Mesenchymal stem cell (in vitro differentiated cells and primary cell): ENCODE measurements at regions not wholly inside any gene's neighbourhood (a gene's known extent, or its start where the extent isn't known, plus 50 kb on each side); places are given as distances from the start of the nearest gene placed in this dataset.

Experiments
- DNase-seq: peaks from one replicate; pipeline ENCODE4 v3.0.0-alpha.2; 2013
- H2AFZ ChIP-seq: one replicate; pipeline ENCODE4 v1.6.1; 2013; ENCODE audit warnings: low read depth, mild to moderate bottlenecking, control low read depth, inconsistent platforms, low read length, moderate library complexity
- H2AK5ac ChIP-seq: 2 replicates; pipeline ENCODE4 v1.6.1; 2013; ENCODE audit warnings: low read length, moderate library complexity, mild to moderate bottlenecking, inconsistent platforms; ENCODE audit not compliant: severe bottlenecking
- H2BK120ac ChIP-seq: one replicate; pipeline ENCODE4 v1.6.1; 2013; ENCODE audit warnings: low read depth, mild to moderate bottlenecking, inconsistent platforms, low read length, moderate library complexity
- H2BK12ac ChIP-seq, 2 experiments: one replicate each; pipeline ENCODE4 v1.6.1; 2013; ENCODE audit warnings: inconsistent platforms in 2 of 2, low read length in 2 of 2, mild to moderate bottlenecking in 2 of 2, moderate library complexity in 2 of 2, control low read depth in 1 of 2
- H2BK15ac ChIP-seq: one replicate; pipeline ENCODE4 v1.6.1; 2013; ENCODE audit warnings: mild to moderate bottlenecking, low read depth, inconsistent platforms; ENCODE audit not compliant: poor library complexity, severe bottlenecking
- H2BK5ac ChIP-seq: 2 replicates; pipeline ENCODE4 v1.6.1; 2013; ENCODE audit warnings: low read depth, mild to moderate bottlenecking, low read length, control low read depth, inconsistent platforms; ENCODE audit not compliant: poor library complexity, severe bottlenecking
- H3K14ac ChIP-seq, 2 experiments: one replicate each; pipeline ENCODE4 v1.6.1; 2013; ENCODE audit warnings: inconsistent platforms in 2 of 2, low read length in 2 of 2, control low read depth in 1 of 2, mild to moderate bottlenecking in 1 of 2, moderate library complexity in 1 of 2
- H3K18ac ChIP-seq, 2 experiments: one replicate each; pipeline ENCODE4 v1.6.1; 2013; ENCODE audit warnings: inconsistent platforms in 2 of 2, low read length in 2 of 2, control low read depth in 1 of 2, low read depth in 1 of 2, mild to moderate bottlenecking in 1 of 2
- H3K23ac ChIP-seq, 2 experiments: one replicate each; pipeline ENCODE4 v1.6.1; 2013; ENCODE audit warnings: inconsistent platforms in 2 of 2, low read length in 2 of 2, mild to moderate bottlenecking in 2 of 2, moderate library complexity in 2 of 2, control low read depth in 1 of 2
- H3K27ac ChIP-seq: 2 replicates; pipeline ENCODE4 v1.5.1; 2013; ENCODE audit warnings: mild to moderate bottlenecking, moderate library complexity, low read length, control low read depth, inconsistent platforms; ENCODE audit not compliant: poor library complexity, severe bottlenecking
- H3K27me3 ChIP-seq, 2 experiments: 2 replicates each; pipeline versions ENCODE4 v1.6.1 to v1.7.0; 2013; ENCODE audit warnings: low read length in 2 of 2, mild to moderate bottlenecking in 2 of 2, moderate library complexity in 2 of 2, control low read depth in 1 of 2, inconsistent platforms in 1 of 2; ENCODE audit not compliant: control insufficient read depth in 1 of 2, insufficient read depth in 1 of 2
- H3K36me3 ChIP-seq, 2 experiments: 2 replicates each; pipeline versions ENCODE4 v1.6.1 to v1.7.0; 2013; ENCODE audit warnings: low read length in 2 of 2, control low read depth in 1 of 2, inconsistent platforms in 1 of 2, low read depth in 1 of 2, mild to moderate bottlenecking in 1 of 2; ENCODE audit not compliant: insufficient read depth in 2 of 2, control insufficient read depth in 1 of 2
- H3K4ac ChIP-seq, 2 experiments: one replicate each; pipeline ENCODE4 v1.6.1; 2013; ENCODE audit warnings: inconsistent platforms in 2 of 2, low read length in 2 of 2, mild to moderate bottlenecking in 2 of 2, moderate library complexity in 2 of 2, control low read depth in 1 of 2, low read depth in 1 of 2
- H3K4me1 ChIP-seq: 2 replicates; pipeline ENCODE4 v1.6.1; 2013; ENCODE audit warnings: low read depth, low read length, control low read depth; ENCODE audit not compliant: control insufficient read depth, insufficient read depth
- H3K4me2 ChIP-seq: 2 replicates; pipeline ENCODE4 v1.6.1; 2013; ENCODE audit warnings: low read length, mild to moderate bottlenecking, inconsistent platforms; ENCODE audit not compliant: poor library complexity, severe bottlenecking
- H3K4me3 ChIP-seq, 2 experiments: 2 replicates each; pipeline versions ENCODE4 v1.5.1 to v1.7.0; 2013; ENCODE audit warnings: low read length in 2 of 2, mild to moderate bottlenecking in 2 of 2, control low read depth in 1 of 2, low read depth in 1 of 2; ENCODE audit not compliant: insufficient read depth in 1 of 2
- H3K79me1 ChIP-seq: replicated peaks from 2 replicates; pipeline ENCODE4 v1.6.1; 2013; ENCODE audit warnings: mild to moderate bottlenecking, control low read depth, low read length, inconsistent platforms; ENCODE audit not compliant: poor library complexity, severe bottlenecking
- H3K9ac ChIP-seq: 2 replicates; pipeline ENCODE4 v1.7.0; 2013; ENCODE audit warnings: mild to moderate bottlenecking, low read length, moderate library complexity
- H3K9me3 ChIP-seq: 2 replicates; pipeline ENCODE4 v1.7.0; 2013; ENCODE audit warnings: mild to moderate bottlenecking, low read length; ENCODE audit not compliant: control insufficient read depth
- H4K8ac ChIP-seq: one replicate; pipeline ENCODE4 v1.6.1; 2013; ENCODE audit warnings: inconsistent platforms, mild to moderate bottlenecking, low read length, moderate library complexity
- H4K91ac ChIP-seq: one replicate; pipeline ENCODE4 v1.6.1; 2013; ENCODE audit warnings: mild to moderate bottlenecking, low read length, inconsistent platforms
- WGBS: methylation state at CpG from one replicate; pipeline ENCODE4 v1.1.7; 2013; ENCODE audit warnings: mixed read lengths; 5-methylcytosine and 5-hydroxymethylcytosine counted together

DNA sequence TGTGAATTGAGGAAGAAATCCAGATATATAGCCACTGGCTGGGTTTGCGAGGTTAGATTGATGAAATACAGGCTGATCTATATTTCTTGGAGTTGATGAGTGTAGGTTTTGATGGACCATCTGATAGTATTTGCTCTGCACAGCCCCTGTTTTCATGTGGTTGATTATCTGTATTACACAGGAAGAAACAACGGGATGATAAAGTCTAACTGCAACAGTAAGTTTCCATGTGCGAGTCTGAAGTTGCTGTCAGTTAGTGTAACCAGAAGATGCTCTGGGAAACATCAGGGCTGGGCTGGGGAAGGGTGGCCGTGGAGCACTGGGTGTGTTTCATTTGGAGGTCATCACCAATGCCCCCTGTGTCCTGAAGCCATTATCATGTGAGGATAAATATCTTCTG is 148.4 kb upstream of the SFRP2 start:
- WGBS, result 53% methylated on average over 4 of the region's 4 CpGs
- no peaks in the 10 kb centered on the region for H3K27me3 ChIP-seq
- no peak for DNase-seq
- H4K8ac ChIP-seq, result peak overlapping the region; percentile 38
- no peak overlapping the region for H3K4me3 ChIP-seq
- no peak overlapping the region for H3K14ac ChIP-seq
- H3K4me1 ChIP-seq, result no peaks in the 10 kb centered on the region
- H2AFZ ChIP-seq, result no peak overlapping the region
- H4K91ac ChIP-seq, result no peak overlapping the region
- H2BK15ac ChIP-seq, result peak overlapping the region; percentile 84
- no peaks in the 10 kb centered on the region for H3K9me3 ChIP-seq
- no peak overlapping the region for H3K9ac ChIP-seq
- H2BK120ac ChIP-seq, result no peak overlapping the region
- H3K79me1 ChIP-seq, result no peaks in the 10 kb centered on the region
- H3K4ac ChIP-seq, result no peak overlapping the region
- no peak overlapping the region for H3K23ac ChIP-seq
- H2BK12ac ChIP-seq, result no peak overlapping the region
- H2BK5ac ChIP-seq, result no peak overlapping the region
- H3K4me2 ChIP-seq, result no peak overlapping the region
- no peak overlapping the region for H3K27ac ChIP-seq
- no peaks in the 10 kb centered on the region for H3K36me3 ChIP-seq
- no peak overlapping the region for H3K18ac ChIP-seq
- H2AK5ac ChIP-seq, result no peak overlapping the region

DNA sequence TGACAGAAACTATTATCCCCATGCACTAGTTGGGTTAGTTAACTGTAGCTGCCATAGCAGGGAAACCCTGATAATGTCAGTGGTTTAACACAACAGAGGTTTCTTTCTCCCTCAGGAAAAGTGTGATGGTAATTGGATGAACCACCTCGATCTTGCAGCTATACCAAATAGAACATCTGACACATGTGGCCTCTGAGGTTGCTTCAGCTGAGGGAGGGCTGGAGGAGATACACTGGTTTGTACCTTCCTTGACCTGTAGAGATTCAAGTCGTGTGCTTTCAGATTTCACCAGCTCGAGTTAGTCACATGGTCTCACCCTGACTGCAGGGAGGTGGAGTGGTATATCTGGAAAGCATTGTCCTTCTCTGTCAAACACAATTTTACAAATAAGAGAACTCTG is 147.2 kb upstream of the SFRP2 start:
- Histone ChIP-seq H3K27ac (no peak overlapping the region), H2AK5ac (no peak overlapping the region), H2BK5ac (no peak overlapping the region), H3K9me3 (no peaks in the 10 kb centered on the region), H3K14ac (no peak overlapping the region), H2BK15ac (no peak overlapping the region), H2AFZ (no peak overlapping the region), H3K4me2 (no peak overlapping the region), H2BK120ac (no peak overlapping the region), H3K79me1 (no peaks in the 10 kb centered on the region), H4K91ac (no peak overlapping the region), H3K36me3 (no peaks in the 10 kb centered on the region), H3K23ac (no peak overlapping the region), H3K4me1 (no peaks in the 10 kb centered on the region), H4K8ac (peak overlapping the region; percentile 63), H3K18ac (no peak overlapping the region), H3K9ac (no peak overlapping the region), H3K4me3 (no peak overlapping the region), H2BK12ac (peak overlapping the region in 1 of 2 experiments; percentile 83), H3K4ac (no peak overlapping the region), H3K27me3 (no peaks in the 10 kb centered on the region)
- WGBS, result 71% methylated on average over 1 of the region's 3 CpGs
- DNase-seq, result no peak

DNA sequence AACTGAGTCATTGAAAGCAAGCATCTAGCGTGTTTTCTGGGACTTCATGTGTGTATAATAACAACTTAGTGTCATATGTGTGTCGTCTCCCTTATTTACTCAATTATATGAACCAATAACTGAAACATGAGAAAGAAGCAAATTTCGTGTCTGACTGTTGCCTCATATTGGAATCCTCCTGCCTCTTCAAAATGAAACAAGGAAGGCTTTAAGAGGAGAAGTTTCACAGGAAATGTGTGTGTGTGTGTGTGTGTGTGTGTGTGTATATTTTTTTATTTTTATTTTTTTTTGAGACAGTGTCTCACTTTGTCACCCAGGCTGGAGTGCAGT is 145.8 kb upstream of the SFRP2 start:
- no peak overlapping the region for H3K14ac ChIP-seq
- H2BK120ac ChIP-seq, result no peak overlapping the region
- no peaks in the 10 kb centered on the region for H3K4me1 ChIP-seq
- no peak overlapping the region for H4K91ac ChIP-seq
- peak; percentile 19 for DNase-seq
- no peaks in the 10 kb centered on the region for H3K36me3 ChIP-seq
- no peak overlapping the region for H3K4me2 ChIP-seq
- H3K4me3 ChIP-seq, result peak overlapping the region in 1 of 2 experiments; percentile 53
- no peaks in the 10 kb centered on the region for H3K27me3 ChIP-seq
- H3K27ac ChIP-seq, result no peak overlapping the region
- H3K23ac ChIP-seq, result no peak overlapping the region
- peak overlapping the region; percentile 55 to 61 for H3K18ac ChIP-seq
- WGBS, result 91% methylated on average over 2 of the region's 3 CpGs
- H2BK12ac ChIP-seq, result no peak overlapping the region
- H2AFZ ChIP-seq, result no peak overlapping the region
- no peak overlapping the region for H2AK5ac ChIP-seq
- H3K9me3 ChIP-seq, result no peaks in the 10 kb centered on the region
- H3K79me1 ChIP-seq, result no peaks in the 10 kb centered on the region
- no peak overlapping the region for H3K4ac ChIP-seq
- peak overlapping the region; percentile 76 for H3K9ac ChIP-seq
- H2BK15ac ChIP-seq, result no peak overlapping the region
- no peak overlapping the region for H4K8ac ChIP-seq
- H2BK5ac ChIP-seq, result no peak overlapping the region

DNA sequence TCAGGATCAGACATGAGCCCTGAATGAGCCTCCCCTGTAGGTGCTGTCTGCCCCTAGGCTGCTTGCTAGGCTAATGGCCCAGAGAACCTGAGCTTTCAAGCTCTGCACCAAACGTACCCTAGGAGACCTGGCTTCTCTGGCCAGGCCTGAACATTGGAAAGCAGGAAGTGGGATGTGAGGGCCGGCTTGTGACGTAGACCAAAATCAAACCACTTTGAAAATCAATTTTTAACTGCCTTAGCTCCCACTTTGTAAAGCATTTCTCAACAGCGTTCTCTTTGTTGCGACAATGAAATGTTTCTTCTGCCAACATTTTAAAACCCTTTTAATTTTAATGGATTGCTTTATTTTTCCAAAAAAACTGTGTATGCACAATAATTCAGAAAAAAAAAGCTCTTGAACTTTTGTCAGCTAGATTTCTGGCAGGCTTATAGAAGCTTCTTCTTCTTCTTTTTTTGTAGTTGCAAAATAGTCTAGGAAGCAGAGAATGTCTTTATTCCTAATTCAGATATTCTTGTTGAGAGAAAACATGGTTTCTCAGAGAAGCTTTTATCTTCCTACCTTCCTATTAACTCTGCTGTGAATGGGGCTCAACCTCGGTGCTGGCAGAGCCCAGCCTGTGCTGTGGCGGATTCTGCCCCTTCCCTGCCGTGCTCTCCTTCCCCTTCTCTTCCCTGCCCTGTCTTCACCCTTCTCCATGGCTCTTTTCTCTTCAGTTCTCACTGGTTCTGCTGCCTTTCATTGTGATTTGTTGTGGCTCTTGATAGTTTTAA is 145.2 kb upstream of the SFRP2 start:
- Histone ChIP-seq H3K27me3 (no peaks in the 10 kb centered on the region), H3K4me3 (peak overlapping the region in 1 of 2 experiments; percentile 53), H2BK15ac (no peak overlapping the region), H2AK5ac (no peak overlapping the region), H2AFZ (peak overlapping the region; percentile 88), H4K91ac (peak overlapping the region; percentile 90), H2BK12ac (peak overlapping the region in 1 of 2 experiments; percentile 95), H4K8ac (peak overlapping the region; percentile 82), H3K18ac (peak overlapping the region; percentile 56 to 61), H3K9ac (peak overlapping the region; percentile 76), H3K36me3 (no peaks in the 10 kb centered on the region), H2BK5ac (no peak overlapping the region), H3K4me1 (no peaks in the 10 kb centered on the region), H3K79me1 (no peaks in the 10 kb centered on the region), H3K4me2 (no peak overlapping the region), H3K4ac (peak overlapping the region; percentile 20 to 59), H3K9me3 (no peaks in the 10 kb centered on the region), H3K27ac (no peak overlapping the region), H3K23ac (no peak overlapping the region), H2BK120ac (no peak overlapping the region), H3K14ac (no peak overlapping the region)
- 89% methylated on average over 8 of the region's 8 CpGs for WGBS
- no peak for DNase-seq
